Cardiac fibroblast (primary cell): ENCODE measurements at regions not wholly inside any gene's neighbourhood (a gene's known extent, or its start where the extent isn't known, plus 50 kb on each side); places are given as distances from the start of the nearest gene placed in this dataset.

ENCODE experiments used
- DNase-seq, 2 donors: peaks; one replicate each; pipeline versions ENCODE4 v3.0.0 to v3.0.0-alpha.2; 2010; ENCODE audit warnings: low read depth in 2 of 2
- H3K4me3 ChIP-seq, 2 donors: replicated peaks in 1 of 2; 1 replicate in 1 of 2; 2 replicates in 1 of 2; pipeline ENCODE4 v1.5.1; 2011; ENCODE audit warnings: low read depth in 2 of 2, low read length in 2 of 2, mild to moderate bottlenecking in 2 of 2, moderate library complexity in 1 of 2
- CTCF ChIP-seq: IDR thresholded peaks from one replicate; pipeline ENCODE4 v1.5.1; 2011; ENCODE audit warnings: low read depth, mild to moderate bottlenecking, low read length, inconsistent platforms

- no peak for TF ChIP-seq CTCF
- DNase-seq = no peak
These were observed 548.4 kb downstream of the EDEM1 start for GRCh38 chr3:5735896-5736295.

GRCh38 chr3:5739299-5739935 lies 551.9 kb downstream of the EDEM1 start:
- no peak for TF ChIP-seq CTCF
- DNase-seq = no peak
- H3K4me3 ChIP-seq = no peak overlapping the region

More at GRCh38 chr3:5735896-5736295, 548.4 kb downstream of the EDEM1 start:
- H3K4me3 ChIP-seq = no peak overlapping the region

- no peak for TF ChIP-seq CTCF
- H3K4me3 ChIP-seq = no peak overlapping the region
- DNase-seq = no peak
These were observed 552.4 kb downstream of the EDEM1 start for GRCh38 chr3:5739949-5740348.

GRCh38 chr3:5741017-5741416 lies 553.5 kb downstream of the EDEM1 start:
- no peak for DNase-seq
- TF ChIP-seq CTCF = no peak

GRCh38 chr3:5750091-5750490 lies 562.6 kb downstream of the EDEM1 start:
- no peak for DNase-seq
- no peak for TF ChIP-seq CTCF

More at GRCh38 chr3:5741017-5741416, 553.5 kb downstream of the EDEM1 start:
- H3K4me3 ChIP-seq = no peak overlapping the region

GRCh38 chr3:5750874-5751640 lies 563.5 kb downstream of the EDEM1 start:
- no peak overlapping the region for H3K4me3 ChIP-seq
- DNase-seq = no peak
- no peak for TF ChIP-seq CTCF

More at GRCh38 chr3:5750091-5750490, 562.6 kb downstream of the EDEM1 start:
- H3K4me3 ChIP-seq = no peak overlapping the region

- DNase-seq = no peak
- no peak overlapping the region for H3K4me3 ChIP-seq
- TF ChIP-seq CTCF = no peak
These were observed 567.1 kb downstream of the EDEM1 start for GRCh38 chr3:5754602-5755001.
